IgD-negative memory B cell (primary cell): ENCODE measurements at regions not wholly inside any gene's neighbourhood (a gene's known extent, or its start where the extent isn't known, plus 50 kb on each side); places are given as distances from the start of the nearest gene placed in this dataset.
"Not testable (repeated sequence)": the region's sequence is repeated elsewhere in the genome, so short reads cannot be mapped to it uniquely, and the experiment has no call there.

Experiments used
- H3K27ac Mint-ChIP-seq, 3 donors: one replicate each; pipeline ENCODE4 v1.8.0; 2020 to 2022; ENCODE audit warnings: mild to moderate bottlenecking in 3 of 3, mixed read lengths in 3 of 3, moderate library complexity in 1 of 3
- H3K27me3 Mint-ChIP-seq: one replicate; pipeline ENCODE4 v1.8.0; 2021; ENCODE audit warnings: mixed read lengths
- H3K36me3 Mint-ChIP-seq: one replicate; pipeline ENCODE4 v1.8.0; 2020; ENCODE audit warnings: mild to moderate bottlenecking, mixed read lengths
- H3K4me1 Mint-ChIP-seq, 3 donors: one replicate each; pipeline ENCODE4 v1.8.0; 2020 to 2022; ENCODE audit warnings: mixed read lengths in 3 of 3, mild to moderate bottlenecking in 1 of 3
- H3K4me3 Mint-ChIP-seq, 4 donors: one replicate each; pipeline ENCODE4 v1.8.0; 2020 to 2022; ENCODE audit warnings: mild to moderate bottlenecking in 4 of 4, mixed read lengths in 4 of 4, moderate library complexity in 3 of 4
- H3K9me3 Mint-ChIP-seq, 3 donors: one replicate each; pipeline ENCODE4 v1.8.0; 2020 to 2021; ENCODE audit warnings: mixed read lengths in 3 of 3, mild to moderate bottlenecking in 1 of 3

DNA sequence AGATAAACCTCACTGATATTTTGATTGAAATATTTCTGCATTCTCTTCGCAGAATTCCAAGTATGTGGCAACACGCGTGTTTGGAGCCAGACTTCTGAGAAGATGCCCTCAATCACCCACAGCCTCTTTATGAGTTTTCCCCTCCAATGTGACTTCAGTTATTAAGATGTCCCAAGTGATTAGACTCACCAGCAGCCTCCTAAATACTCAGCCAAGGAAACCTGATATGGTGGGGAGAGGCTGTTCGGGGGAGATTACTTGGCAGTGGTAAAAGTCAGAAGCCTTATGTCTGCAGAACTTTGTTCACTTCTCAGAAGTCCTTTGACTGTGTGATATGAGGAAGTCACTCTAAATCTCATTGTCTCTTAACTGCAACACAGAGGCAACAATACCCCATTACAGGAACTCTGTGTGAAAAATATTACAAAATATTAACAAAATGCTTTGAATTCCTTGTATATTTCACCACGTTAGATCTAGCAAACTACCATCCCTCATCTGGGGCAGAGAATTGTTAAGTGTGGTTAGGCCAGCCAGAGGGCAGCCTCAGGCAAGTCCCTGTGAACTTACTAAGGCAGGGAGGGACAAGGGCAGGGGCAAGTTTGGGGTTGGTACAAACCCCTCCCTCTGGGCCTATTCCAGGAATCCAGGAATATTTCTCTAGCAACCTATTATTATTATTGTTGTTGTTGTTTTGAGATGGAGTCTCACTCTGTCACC is 151.4 kb upstream of the USP9X start:
- H3K27ac Mint-ChIP-seq = no peak overlapping the region
- H3K27me3 Mint-ChIP-seq = no peaks in the 10 kb centered on the region
- H3K4me1 Mint-ChIP-seq = peaks cover 11 to 12% (median 11%) of the 10 kb centered on the region in 3 donors
- peaks cover 0 to 5% (median 0%) of the 10 kb centered on the region in 3 donors for H3K9me3 Mint-ChIP-seq
- H3K36me3 Mint-ChIP-seq = peaks cover 2% of the 10 kb centered on the region
- peak overlapping the region; percentile 6 to 64 (median 27) for H3K4me3 Mint-ChIP-seq

DNA sequence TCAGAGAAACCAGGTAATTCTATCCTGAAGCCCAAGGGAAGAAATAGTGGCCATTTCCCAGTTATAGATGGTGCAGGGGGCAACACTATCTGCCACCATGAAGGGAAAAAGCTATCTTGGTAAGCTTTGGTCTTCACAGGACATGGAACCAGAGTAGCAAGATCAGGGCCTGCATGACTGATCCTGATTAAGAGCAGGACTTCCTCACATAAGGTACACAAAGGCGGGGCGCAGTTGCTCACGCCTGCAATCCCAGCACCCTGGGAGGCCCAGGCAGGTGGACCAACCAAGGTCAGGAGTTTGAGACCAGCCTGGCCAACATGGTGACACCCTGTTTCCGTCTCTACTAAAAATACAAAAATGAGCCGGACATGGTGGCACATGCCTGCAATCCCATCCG is 148.4 kb upstream of the USP9X start:
- Mint-ChIP-seq H3K4me3 (no peak overlapping the region), H3K27ac (no peak overlapping the region), H3K27me3 (no peaks in the 10 kb centered on the region), H3K9me3 (no peaks in the 10 kb centered on the region), H3K36me3 (no peaks in the 10 kb centered on the region), H3K4me1 (peaks cover 10 to 16% (median 11%) of the 10 kb centered on the region in 3 donors)

- no peaks in the 10 kb centered on the region for H3K36me3 Mint-ChIP-seq
- peaks cover 0 to 2% (median 0%) of the 10 kb centered on the region in 3 donors for H3K9me3 Mint-ChIP-seq
- peaks cover 6 to 11% (median 6%) of the 10 kb centered on the region in 3 donors for H3K4me1 Mint-ChIP-seq
- no peak overlapping the region for H3K4me3 Mint-ChIP-seq
- H3K27ac Mint-ChIP-seq = no peak overlapping the region
- no peaks in the 10 kb centered on the region for H3K27me3 Mint-ChIP-seq
Observed at GRCh38 chrX:40938423-40938822, 146.8 kb upstream of the USP9X start.

DNA sequence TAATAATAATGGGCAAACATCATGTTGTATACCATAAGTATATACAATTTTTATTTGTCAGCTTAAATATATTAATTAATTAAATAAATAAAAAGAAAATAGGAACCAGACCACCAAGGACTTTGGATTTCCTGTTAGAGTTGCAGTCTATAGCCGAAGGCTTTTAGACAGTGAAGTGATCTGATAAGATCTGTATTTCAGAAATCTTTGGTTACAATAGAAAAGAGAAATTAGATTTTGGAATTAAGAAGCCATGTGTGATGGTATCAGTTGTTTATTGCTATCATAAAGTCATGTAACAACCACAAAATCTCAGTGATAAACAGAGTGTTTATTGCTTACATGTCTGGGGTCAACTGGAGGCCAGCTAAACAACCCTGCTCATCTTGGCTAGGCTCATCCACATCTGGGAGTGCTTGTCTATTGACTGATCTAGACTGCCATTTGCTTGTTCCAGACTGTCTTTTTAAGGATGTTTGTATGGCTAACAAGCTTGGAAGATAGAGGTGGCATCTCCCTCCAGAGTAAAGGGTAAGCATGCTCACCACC is 142.1 kb upstream of the USP9X start:
- H3K27me3 Mint-ChIP-seq = peaks cover 2% of the 10 kb centered on the region
- H3K27ac Mint-ChIP-seq = no peak overlapping the region
- H3K4me1 Mint-ChIP-seq = peaks cover 0 to 5% (median 2%) of the 10 kb centered on the region in 3 donors
- H3K9me3 Mint-ChIP-seq = peaks cover 0 to 2% (median 0%) of the 10 kb centered on the region in 3 donors
- H3K36me3 Mint-ChIP-seq = no peaks in the 10 kb centered on the region
- H3K4me3 Mint-ChIP-seq = no peak overlapping the region

DNA sequence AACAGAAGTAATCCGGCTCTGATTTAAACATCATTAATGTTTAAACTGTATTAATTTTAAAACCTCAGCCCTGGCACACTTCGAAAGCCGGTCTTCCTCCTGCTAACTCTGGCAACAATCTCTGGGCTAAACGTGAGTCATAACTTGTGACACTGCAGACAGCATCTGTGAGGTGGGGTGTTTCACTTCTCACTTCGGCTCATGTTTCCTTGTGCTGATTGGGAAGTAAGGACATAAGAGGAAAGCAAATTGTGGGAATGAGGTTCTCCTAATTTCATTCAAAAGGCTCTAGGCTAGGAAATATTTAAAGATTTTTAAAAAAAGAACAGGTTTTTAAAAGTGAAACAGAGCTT is 139.9 kb upstream of the USP9X start:
- Mint-ChIP-seq H3K27me3 (peaks cover 2% of the 10 kb centered on the region), H3K9me3 (peaks cover 0 to 2% (median 0%) of the 10 kb centered on the region in 3 donors), H3K4me3 (no peak overlapping the region), H3K27ac (no peak overlapping the region), H3K36me3 (no peaks in the 10 kb centered on the region), H3K4me1 (peaks cover 0 to 5% (median 2%) of the 10 kb centered on the region in 3 donors)

DNA sequence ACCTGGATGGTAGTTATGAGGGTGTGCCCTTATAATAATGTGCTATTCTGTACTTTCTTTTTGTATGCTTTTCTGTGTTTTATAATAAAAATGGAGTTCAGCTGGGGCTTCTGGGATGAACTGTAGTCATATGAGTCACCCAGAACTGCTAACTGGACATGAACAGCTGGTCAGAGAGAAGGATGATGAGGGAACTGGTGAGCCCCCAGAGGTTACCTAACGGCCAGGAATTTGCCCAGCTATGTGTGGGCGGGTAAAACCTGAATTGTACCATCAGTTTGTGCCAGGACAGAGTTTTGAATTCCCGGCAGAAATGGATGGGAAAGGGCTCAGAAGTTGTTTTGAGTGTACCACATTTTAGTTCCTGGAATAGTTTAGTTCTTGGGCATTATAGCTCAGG is 138.0 kb upstream of the USP9X start:
- H3K4me3 Mint-ChIP-seq = no peak overlapping the region
- H3K36me3 Mint-ChIP-seq = no peaks in the 10 kb centered on the region
- peaks cover 0 to 3% (median 0%) of the 10 kb centered on the region in 3 donors for H3K9me3 Mint-ChIP-seq
- H3K4me1 Mint-ChIP-seq = peaks cover 0 to 4% (median 2%) of the 10 kb centered on the region in 3 donors
- peaks cover 6% of the 10 kb centered on the region for H3K27me3 Mint-ChIP-seq
- H3K27ac Mint-ChIP-seq = no peak overlapping the region

GRCh38 chrX:40949071-40949470 is 136.2 kb upstream of the USP9X start:
- Mint-ChIP-seq H3K9me3 (peaks cover 0 to 2% (median 0%) of the 10 kb centered on the region in 3 donors), H3K4me1 (peaks cover 7 to 9% (median 8%) of the 10 kb centered on the region in 3 donors), H3K4me3 (no peak overlapping the region), H3K36me3 (no peaks in the 10 kb centered on the region), H3K27me3 (peaks cover 6% of the 10 kb centered on the region), H3K27ac (no peak overlapping the region)

DNA sequence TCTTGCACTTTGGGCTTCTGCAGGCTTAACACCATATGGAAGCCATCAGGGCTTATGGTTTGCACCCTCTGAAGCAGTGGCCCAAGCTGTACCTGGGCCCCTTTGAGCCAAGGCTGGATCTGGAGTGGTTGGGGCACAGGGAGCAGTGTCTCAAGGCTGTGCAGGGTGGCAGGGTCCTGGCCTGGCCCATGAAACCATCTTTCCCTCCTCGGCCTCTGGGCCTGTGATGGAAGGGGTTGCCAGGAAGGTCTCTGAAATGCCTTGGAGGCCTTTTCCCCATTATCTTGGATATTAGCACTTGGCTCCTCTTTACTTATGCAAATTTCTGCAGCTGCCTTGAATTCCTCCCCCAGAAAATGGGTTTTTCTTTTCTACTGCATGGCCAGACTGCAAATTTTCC is 134.7 kb upstream of the USP9X start:
- no peak overlapping the region for H3K27ac Mint-ChIP-seq
- peaks cover 0 to 2% (median 0%) of the 10 kb centered on the region in 3 donors for H3K9me3 Mint-ChIP-seq
- peaks cover 7 to 9% (median 8%) of the 10 kb centered on the region in 3 donors for H3K4me1 Mint-ChIP-seq
- no peaks in the 10 kb centered on the region for H3K36me3 Mint-ChIP-seq
- H3K27me3 Mint-ChIP-seq = peaks cover 4% of the 10 kb centered on the region
- H3K4me3 Mint-ChIP-seq = no peak overlapping the region

- H3K4me1 Mint-ChIP-seq, H3K4me3 Mint-ChIP-seq, H3K27me3 Mint-ChIP-seq, H3K9me3 Mint-ChIP-seq, H3K36me3 Mint-ChIP-seq: not testable (repeated sequence)
- peak overlapping the region in 2 of 3 donors; percentile 5 to 13 for H3K27ac Mint-ChIP-seq
Observed at GRCh38 chrX:40951407-40951806, 133.8 kb upstream of the USP9X start.

GRCh38 chrX:40952855-40953254 is 132.4 kb upstream of the USP9X start:
- Mint-ChIP-seq H3K27ac (peak overlapping the region in 2 of 3 donors; percentile 64 to 90), H3K9me3 (peaks cover 0 to 2% (median 0%) of the 10 kb centered on the region in 3 donors), H3K4me1 (peaks cover 7 to 9% (median 8%) of the 10 kb centered on the region in 3 donors), H3K27me3 (peaks cover 4% of the 10 kb centered on the region), H3K36me3 (no peaks in the 10 kb centered on the region), H3K4me3 (peak overlapping the region; percentile 76 to 92 (median 87))

DNA sequence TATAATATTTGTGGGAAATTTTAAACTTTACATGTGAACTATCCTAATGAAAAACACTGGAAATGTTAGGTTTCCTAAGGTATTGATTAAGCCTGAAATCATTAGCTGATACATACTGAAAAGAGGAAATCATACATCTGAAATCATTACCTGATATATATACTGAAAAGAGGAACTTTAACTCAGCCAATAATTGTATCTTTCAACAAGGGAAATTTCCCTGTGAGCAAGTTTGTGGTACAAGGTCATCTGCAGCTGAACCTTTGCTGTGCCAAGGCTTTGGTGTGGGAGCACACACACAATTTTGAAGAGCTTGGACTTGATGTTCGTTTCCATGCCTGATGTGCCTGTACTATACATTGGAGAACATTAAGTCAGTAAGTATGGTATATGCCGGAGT is 131.9 kb upstream of the USP9X start:
- Mint-ChIP-seq H3K36me3 (no peaks in the 10 kb centered on the region), H3K4me3 (peak overlapping the region; percentile 76 to 92 (median 87)), H3K9me3 (peaks cover 0 to 2% (median 0%) of the 10 kb centered on the region in 3 donors), H3K27ac (peak overlapping the region in 1 of 3 donors; percentile 90), H3K27me3 (peaks cover 4% of the 10 kb centered on the region), H3K4me1 (peaks cover 7 to 9% (median 8%) of the 10 kb centered on the region in 3 donors)

DNA sequence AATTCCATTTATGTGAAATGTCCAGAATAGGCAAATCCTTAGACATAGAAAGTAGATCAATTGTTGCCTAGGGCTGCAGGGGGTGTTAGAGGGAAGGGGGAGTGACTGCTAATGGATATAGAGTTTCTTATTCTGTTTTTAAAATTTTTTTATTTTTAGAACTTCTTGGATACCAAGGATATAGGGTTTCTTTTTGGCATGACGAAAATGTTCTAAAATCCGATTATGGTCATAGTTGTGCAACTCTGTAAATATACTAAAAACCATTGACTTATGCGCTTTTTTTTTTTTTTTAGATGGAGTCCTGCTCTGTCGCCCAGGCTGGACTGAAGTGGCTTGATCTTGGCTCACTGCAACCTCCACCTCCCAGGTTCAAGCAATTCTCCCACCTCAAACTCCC is 125.2 kb upstream of the USP9X start:
- peaks cover 2% of the 10 kb centered on the region for H3K27me3 Mint-ChIP-seq
- peaks cover 0 to 6% (median 2%) of the 10 kb centered on the region in 3 donors for H3K9me3 Mint-ChIP-seq
- no peak overlapping the region for H3K4me3 Mint-ChIP-seq
- H3K27ac Mint-ChIP-seq = no peak overlapping the region
- H3K4me1 Mint-ChIP-seq = peaks cover 3 to 4% (median 3%) of the 10 kb centered on the region in 3 donors
- H3K36me3 Mint-ChIP-seq = no peaks in the 10 kb centered on the region

GRCh38 chrX:40962793-40963407 is 122.3 kb upstream of the USP9X start:
- no peak overlapping the region for H3K27ac Mint-ChIP-seq
- H3K9me3 Mint-ChIP-seq = peaks cover 0 to 6% (median 2%) of the 10 kb centered on the region in 3 donors
- H3K4me1 Mint-ChIP-seq = peaks cover 7 to 9% (median 8%) of the 10 kb centered on the region in 3 donors
- no peak overlapping the region for H3K4me3 Mint-ChIP-seq
- H3K36me3 Mint-ChIP-seq = no peaks in the 10 kb centered on the region
- peaks cover 5% of the 10 kb centered on the region for H3K27me3 Mint-ChIP-seq

GRCh38 chrX:40964008-40964407 is 121.2 kb upstream of the USP9X start:
- Mint-ChIP-seq H3K4me1 (peaks cover 7 to 9% (median 8%) of the 10 kb centered on the region in 3 donors), H3K4me3 (no peak overlapping the region), H3K9me3 (peaks cover 0 to 6% (median 2%) of the 10 kb centered on the region in 3 donors), H3K27ac (no peak overlapping the region), H3K27me3 (peaks cover 5% of the 10 kb centered on the region), H3K36me3 (no peaks in the 10 kb centered on the region)
